Heart right ventricle (tissue), 16 donors: ENCODE measurements at regions not wholly inside any gene's neighbourhood (a gene's known extent, or its start where the extent isn't known, plus 50 kb on each side); places are given as distances from the start of the nearest gene placed in this dataset.

Experiments used
- ATAC-seq, 8 donors: fragments of 200-7000 bp; cut with Tn5 transposase; one replicate each; pipeline ENCODE4 v1.9.1; 2020; ENCODE audit warnings: mild to moderate bottlenecking in 8 of 8, moderate library complexity in 8 of 8, moderate number of reproducible peaks in 1 of 8
- DNase-seq, 2 donors: peaks; one replicate each; pipeline ENCODE4 v3.0.0-alpha.2; 2020
- H3K27ac ChIP-seq, 10 donors: fragments of 200-600 bp; sonication (generic) in 2 of 10; one replicate each; pipeline versions ENCODE4 v1.5.0 to v1.8.0; 2020 to 2022; ENCODE audit warnings: mild to moderate bottlenecking in 3 of 10
- H3K27me3 ChIP-seq, 7 donors: fragments of 200-600 bp; one replicate each; pipeline ENCODE4 v1.8.0; 2021 to 2022; ENCODE audit warnings: mild to moderate bottlenecking in 2 of 7
- H3K36me3 ChIP-seq, 9 donors: fragments of 200-600 bp; sonication (generic) in 1 of 9; one replicate each; pipeline versions ENCODE4 v1.5.0 to v1.8.0; 2020 to 2022; ENCODE audit warnings: mild to moderate bottlenecking in 2 of 9
- H3K4me1 ChIP-seq, 9 donors: fragments of 200-600 bp; sonication (generic) in 1 of 9; one replicate each; pipeline versions ENCODE4 v1.5.0 to v1.8.0; 2020 to 2022; ENCODE audit warnings: mild to moderate bottlenecking in 4 of 9
- H3K4me3 ChIP-seq, 10 donors: fragments of 200-600 bp; sonication (generic) in 2 of 10; one replicate each; pipeline versions ENCODE4 v1.5.0 to v1.8.0; 2020 to 2022; ENCODE audit warnings: mild to moderate bottlenecking in 7 of 10, moderate library complexity in 2 of 10
- H3K9me3 ChIP-seq, 11 donors: fragments of 200-600 bp in 10 of 11; sonication (generic) in 2 of 11; one replicate each; pipeline versions ENCODE4 v1.5.0 to v1.8.0; 2013 to 2022; ENCODE audit warnings: mild to moderate bottlenecking in 2 of 11, control low read depth in 1 of 11, moderate library complexity in 1 of 11
- WGBS, 2 donors: extraction: QIAGEN DNeasy Blood & Tissue Kit; methylation state at CpG; one replicate each; pipeline ENCODE4 v1.1.7; 2013; ENCODE audit warnings: inconsistent platforms in 1 of 2; 5-methylcytosine and 5-hydroxymethylcytosine counted together
- intact Hi-C, 10 donors: fragments of 100-400 bp; cut with DNase I; formaldehyde crosslinking; loops; one replicate each; pipeline versions ENCODE4 v1.11.1 to v1.14.2; 2022
- TF ChIP-seq, protein P1 (sequence below), 9 donors: fragments of 200-600 bp; sonication (generic) in 2 of 9; IDR thresholded peaks; one replicate each; pipeline versions ENCODE4 v1.5.0 to v1.8.0; 2021 to 2022; ENCODE audit warnings: antibody characterized with exemption in 9 of 9, mild to moderate bottlenecking in 5 of 9, moderate library complexity in 1 of 9
- donor health status: Arrhythmogenic right ventricular cardiomyopathy.
- donor health status: ischemic (EF 13 %, LVEDD 7.1; RV severe dilation, severe dysfunction).
- donor health status: healthy with polysubstance abuse.
- donor health status: DM: no; HTN: yes; CAD: no.
- donor health status: DM: no; HTN: no; CAD: no.
- donor health status: ischemic (EF 25% LVEDD 6.9; RV normal size, moderate dysfunction).
- donor health status: ischemic (EF 25% LVEDD 5.7; RV mildly dilated, moderate dysfunction).
- donor health status: healthy.
- donor health status: DM: yes; HTN: yes; CAD: no.
- donor health status: Ischemic cardiomyopathy.
- donor health status: ischemic (EF 35%, LVEDD 5.7; RV mildly dilated, moderate dysfunction).
- donor health status: nonischemic (EF 11% LVEDD 7.7; RV severe dilation, severe dysfunction).
- donor health status: DM: yes; HTN: yes; CAD: no.
- donor health status: PGD.
- donor health status: ischemic (EF 29% LVEDD 5.4; RV normal size, mild dysfunction).
- donor health status: nonischemic (EF 23%, LVEDD 6.1; RV moderate dilation, normal function).

DNA sequence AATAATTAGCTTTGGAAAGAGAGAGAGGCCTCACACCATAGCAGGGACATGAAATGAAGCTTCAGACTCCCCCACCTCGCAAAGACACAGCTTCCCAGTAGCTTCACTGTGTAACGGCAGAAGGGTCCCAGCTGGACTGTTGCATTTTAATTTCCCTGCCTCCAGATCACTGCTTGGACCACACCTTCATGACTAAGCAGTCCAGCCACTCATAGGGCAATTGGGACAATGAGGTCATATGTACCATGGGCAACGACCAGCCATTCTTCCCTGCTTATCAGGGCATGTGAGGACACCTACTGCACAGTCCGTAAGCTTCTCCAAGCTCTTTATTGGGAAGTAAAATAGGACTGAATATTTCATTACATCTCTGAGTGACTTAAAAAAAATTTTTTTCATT is 183.0 kb downstream of the MREG start:
- peak; percentile 73 to 93 (median 86) for ATAC-seq
- Histone ChIP-seq H3K27ac (peak overlapping the region in 7 of 10 donors; percentile 14 to 63 (median 51)), H3K27me3 (no peaks in the 10 kb centered on the region), H3K4me3 (no peak overlapping the region), H3K36me3 (no peaks in the 10 kb centered on the region), H3K4me1 (peaks cover 0 to 63% (median 14%) of the 10 kb centered on the region in 9 donors), H3K9me3 (no peaks in the 10 kb centered on the region)
- 48 to 56% methylated on average over 4 of the region's 4 CpGs for WGBS, 2 donors
- intact Hi-C loops = loop anchor here in 5 of 10 donors (10.0 kb wide), 3 partner anchors 366 to 396 kb away; partner anchors contain the start of gene FN1 (in 1 of the 5)
- TF ChIP-seq, protein P1, sequence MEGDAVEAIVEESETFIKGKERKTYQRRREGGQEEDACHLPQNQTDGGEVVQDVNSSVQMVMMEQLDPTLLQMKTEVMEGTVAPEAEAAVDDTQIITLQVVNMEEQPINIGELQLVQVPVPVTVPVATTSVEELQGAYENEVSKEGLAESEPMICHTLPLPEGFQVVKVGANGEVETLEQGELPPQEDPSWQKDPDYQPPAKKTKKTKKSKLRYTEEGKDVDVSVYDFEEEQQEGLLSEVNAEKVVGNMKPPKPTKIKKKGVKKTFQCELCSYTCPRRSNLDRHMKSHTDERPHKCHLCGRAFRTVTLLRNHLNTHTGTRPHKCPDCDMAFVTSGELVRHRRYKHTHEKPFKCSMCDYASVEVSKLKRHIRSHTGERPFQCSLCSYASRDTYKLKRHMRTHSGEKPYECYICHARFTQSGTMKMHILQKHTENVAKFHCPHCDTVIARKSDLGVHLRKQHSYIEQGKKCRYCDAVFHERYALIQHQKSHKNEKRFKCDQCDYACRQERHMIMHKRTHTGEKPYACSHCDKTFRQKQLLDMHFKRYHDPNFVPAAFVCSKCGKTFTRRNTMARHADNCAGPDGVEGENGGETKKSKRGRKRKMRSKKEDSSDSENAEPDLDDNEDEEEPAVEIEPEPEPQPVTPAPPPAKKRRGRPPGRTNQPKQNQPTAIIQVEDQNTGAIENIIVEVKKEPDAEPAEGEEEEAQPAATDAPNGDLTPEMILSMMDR (IDR thresholded peaks at IDR 0.05) = peak in 1 of 9 donors; percentile 4
- peak in 1 of 2 donors; percentile 25 for DNase-seq

DNA sequence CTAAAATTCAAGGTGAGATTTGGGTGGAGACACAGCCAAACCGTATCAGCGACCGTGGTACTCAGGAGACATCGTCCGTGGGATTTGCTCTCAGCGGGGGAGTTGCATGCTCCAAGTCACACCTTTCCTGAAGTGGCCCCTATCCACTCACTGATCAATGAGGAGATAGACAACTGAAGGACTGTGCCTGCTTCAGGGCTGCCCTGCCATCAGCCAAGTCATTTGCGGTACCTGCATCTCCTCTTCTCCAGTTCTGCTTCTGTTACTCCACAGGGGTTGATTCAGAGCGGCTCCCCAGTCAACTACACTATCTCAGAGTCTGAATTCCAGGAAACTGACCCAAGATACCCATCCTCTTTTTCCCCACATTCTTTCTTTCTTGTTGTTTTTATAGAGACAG is 184.1 kb downstream of the MREG start:
- 83 to 85% methylated on average over 8 of the region's 8 CpGs for WGBS, 2 donors
- intact Hi-C loops = no loop called here
- peaks cover 0 to 6% (median 0%) of the 10 kb centered on the region in 11 donors for H3K9me3 ChIP-seq
- no peak for DNase-seq
- no peak for ATAC-seq
- peak overlapping the region in 1 of 10 donors; percentile 22 for H3K27ac ChIP-seq
- TF ChIP-seq, protein P1 (IDR thresholded peaks at IDR 0.05) = no peak
- no peaks in the 10 kb centered on the region for H3K36me3 ChIP-seq
- no peaks in the 10 kb centered on the region for H3K27me3 ChIP-seq
- no peak overlapping the region for H3K4me3 ChIP-seq
- peaks cover 0 to 53% (median 14%) of the 10 kb centered on the region in 9 donors for H3K4me1 ChIP-seq

DNA sequence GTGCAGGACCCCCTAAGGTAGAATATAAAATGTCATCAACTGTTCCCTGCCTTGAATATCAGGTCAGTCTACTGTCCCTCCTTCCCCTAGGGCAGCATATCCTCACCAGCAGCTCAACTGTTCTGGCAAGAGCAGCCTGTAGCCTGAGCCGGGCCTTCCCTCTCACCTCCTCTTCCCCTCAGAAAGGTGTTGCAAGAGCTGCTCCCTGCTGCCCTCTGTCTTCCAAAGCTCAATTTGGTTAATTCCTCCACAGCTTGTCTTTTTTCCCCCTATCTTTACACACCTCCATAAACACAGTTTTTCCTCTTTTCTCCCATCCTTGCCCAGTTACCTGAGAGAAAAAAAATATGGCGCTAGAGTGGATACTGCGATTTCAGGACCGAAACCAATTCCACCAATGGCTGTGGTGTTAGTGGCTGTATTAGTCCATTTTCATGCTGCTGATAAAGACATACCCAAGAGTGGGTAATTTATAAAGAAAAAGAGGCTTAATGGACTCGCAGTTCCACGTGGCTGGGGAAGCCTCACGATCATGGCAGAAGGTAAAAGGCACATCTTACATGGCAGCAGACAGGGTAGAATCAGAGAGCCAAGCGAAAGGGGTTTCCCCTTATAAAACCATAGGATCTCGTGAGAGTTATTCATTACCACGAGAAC is 184.7 kb downstream of the MREG start:
- intact Hi-C loops = no loop called here
- 78 to 81% methylated on average over 10 of the region's 10 CpGs for WGBS, 2 donors
- Histone ChIP-seq H3K4me1 (peaks cover 0 to 46% (median 14%) of the 10 kb centered on the region in 9 donors), H3K27ac (no peak overlapping the region), H3K36me3 (no peaks in the 10 kb centered on the region), H3K27me3 (no peaks in the 10 kb centered on the region), H3K9me3 (peaks cover 0 to 9% (median 0%) of the 10 kb centered on the region in 11 donors), H3K4me3 (no peak overlapping the region)
- TF ChIP-seq, protein P1 (IDR thresholded peaks at IDR 0.05) = peak in 8 of 9 donors; percentile 10 to 65 (median 48)
- DNase-seq (peak in 1 of 2 donors; percentile 32), ATAC-seq (peak in 3 of 8 donors; percentile 21 to 48 (median 28))

DNA sequence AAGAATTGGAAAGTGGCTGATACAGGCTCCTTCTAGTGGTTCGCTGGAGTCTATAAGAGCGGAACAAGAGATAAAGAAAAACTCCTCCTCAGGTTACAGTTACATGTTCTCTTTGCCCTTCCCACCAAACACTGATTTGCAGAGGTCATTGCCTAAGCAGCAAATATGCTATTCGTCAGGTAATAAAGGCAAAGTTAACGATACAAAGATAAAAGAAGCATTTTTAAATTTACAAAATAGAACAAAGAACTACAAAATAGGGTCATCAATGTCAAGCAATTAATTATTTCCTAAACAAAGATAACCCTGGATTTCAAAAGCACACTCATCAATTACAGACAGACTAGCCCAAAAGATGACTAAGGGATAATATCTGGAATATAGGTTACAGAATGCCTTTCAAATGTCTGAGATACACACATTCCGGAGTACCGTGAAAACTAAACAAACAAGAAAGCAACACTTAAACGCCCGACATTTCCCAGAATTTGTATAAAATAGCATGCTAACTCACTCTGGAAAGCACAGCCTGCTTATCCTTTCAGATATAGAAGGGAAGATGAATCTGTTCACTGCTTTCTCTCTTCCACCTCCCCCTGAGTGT is 186.4 kb downstream of the MREG start:
- 51 to 58% methylated on average over 8 of the region's 8 CpGs for WGBS, 2 donors
- no peak overlapping the region for H3K4me3 ChIP-seq
- peak overlapping the region in 1 of 10 donors; percentile 22 for H3K27ac ChIP-seq

More for the DNA sequence above, 186.4 kb downstream of the MREG start:
- DNase-seq (no peak), ATAC-seq (no peak)
- H3K27me3 ChIP-seq = no peaks in the 10 kb centered on the region
- TF ChIP-seq, protein P1 (IDR thresholded peaks at IDR 0.05) = no peak
- H3K4me1 ChIP-seq = peaks cover 0 to 38% (median 10%) of the 10 kb centered on the region in 9 donors
- H3K9me3 ChIP-seq = peaks cover 0 to 14% (median 0%) of the 10 kb centered on the region in 11 donors
- H3K36me3 ChIP-seq = no peaks in the 10 kb centered on the region
- intact Hi-C loops = no loop called here
